Uterus (tissue), 2 donors: ENCODE measurements at regions not wholly inside any gene's neighbourhood (a gene's known extent, or its start where the extent isn't known, plus 50 kb on each side); places are given as distances from the start of the nearest gene placed in this dataset.

Experiments used
- POLR2A ChIP-seq, 2 donors: fragments of 450-650 bp; IDR thresholded peaks; one replicate each; pipeline ENCODE4 v1.6.1; 2016; ENCODE audit warnings: antibody characterized with exemption in 2 of 2, mild to moderate bottlenecking in 1 of 2, moderate library complexity in 1 of 2
- TF ChIP-seq, protein P1 (sequence below), 4 experiments: fragments of 200-600 bp in 2 of 4; fragments of 450-650 bp in 2 of 4; sonication (generic) in 2 of 4; IDR thresholded peaks; one replicate each; pipeline ENCODE4 v1.5.1; 2016 to 2019; ENCODE audit warnings: antibody characterized with exemption in 4 of 4, mild to moderate bottlenecking in 2 of 4, moderate library complexity in 1 of 4

GRCh38 chr1:191052888-191053287 lies 575.2 kb upstream of the BRINP3 start:
- TF ChIP-seq, protein P1, sequence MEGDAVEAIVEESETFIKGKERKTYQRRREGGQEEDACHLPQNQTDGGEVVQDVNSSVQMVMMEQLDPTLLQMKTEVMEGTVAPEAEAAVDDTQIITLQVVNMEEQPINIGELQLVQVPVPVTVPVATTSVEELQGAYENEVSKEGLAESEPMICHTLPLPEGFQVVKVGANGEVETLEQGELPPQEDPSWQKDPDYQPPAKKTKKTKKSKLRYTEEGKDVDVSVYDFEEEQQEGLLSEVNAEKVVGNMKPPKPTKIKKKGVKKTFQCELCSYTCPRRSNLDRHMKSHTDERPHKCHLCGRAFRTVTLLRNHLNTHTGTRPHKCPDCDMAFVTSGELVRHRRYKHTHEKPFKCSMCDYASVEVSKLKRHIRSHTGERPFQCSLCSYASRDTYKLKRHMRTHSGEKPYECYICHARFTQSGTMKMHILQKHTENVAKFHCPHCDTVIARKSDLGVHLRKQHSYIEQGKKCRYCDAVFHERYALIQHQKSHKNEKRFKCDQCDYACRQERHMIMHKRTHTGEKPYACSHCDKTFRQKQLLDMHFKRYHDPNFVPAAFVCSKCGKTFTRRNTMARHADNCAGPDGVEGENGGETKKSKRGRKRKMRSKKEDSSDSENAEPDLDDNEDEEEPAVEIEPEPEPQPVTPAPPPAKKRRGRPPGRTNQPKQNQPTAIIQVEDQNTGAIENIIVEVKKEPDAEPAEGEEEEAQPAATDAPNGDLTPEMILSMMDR (IDR thresholded peaks at IDR 0.05) = no peak
- TF ChIP-seq POLR2A (IDR thresholded peaks at IDR 0.05) = no peak
